OCI-LY1 (cell line): ENCODE measurements at regions not wholly inside any gene's neighbourhood (a gene's known extent, or its start where the extent isn't known, plus 50 kb on each side); places are given as distances from the start of the nearest gene placed in this dataset.

Source experiments
- H2AFZ ChIP-seq: fragments of 200-600 bp; sonication (generic), shearing (Covaris generic); 2 replicates; pipeline ENCODE4 v1.6.0; 2014; ENCODE audit warnings: antibody characterized with exemption, mild to moderate bottlenecking, low read length
- H3F3A ChIP-seq: fragments of 200-600 bp; sonication (generic), shearing (Covaris generic); 2 replicates; pipeline ENCODE4 v1.6.0; 2014; ENCODE audit warnings: mild to moderate bottlenecking, antibody characterized with exemption, low read length, moderate library complexity; ENCODE audit not compliant: insufficient read depth
- H3K27ac ChIP-seq: fragments of 200-600 bp; sonication (generic); 2 replicates; pipeline ENCODE4 v1.5.1; 2014; ENCODE audit warnings: low read length, mixed run types, mild to moderate bottlenecking, low read depth; ENCODE audit not compliant: poor library complexity, severe bottlenecking
- H3K27me3 ChIP-seq: fragments of 200-600 bp; sonication (generic); 2 replicates; pipeline ENCODE4 v1.6.0; 2014; ENCODE audit warnings: antibody characterized with exemption, mild to moderate bottlenecking, low read length, moderate library complexity; ENCODE audit not compliant: insufficient read depth
- H3K36me3 ChIP-seq: fragments of 200-600 bp; sonication (generic); 2 replicates; pipeline ENCODE4 v1.6.1; 2014; ENCODE audit warnings: mild to moderate bottlenecking, antibody characterized with exemption, low read length, moderate library complexity, mixed read lengths; ENCODE audit not compliant: insufficient read depth
- H3K4me1 ChIP-seq: fragments of 200-600 bp; sonication (generic); 2 replicates; pipeline ENCODE4 v1.5.1; 2014; ENCODE audit warnings: mild to moderate bottlenecking, low read length, moderate library complexity; ENCODE audit not compliant: insufficient read depth, severe bottlenecking
- H3K4me2 ChIP-seq: fragments of 200-600 bp; sonication (generic), shearing (Covaris generic); 2 replicates; pipeline ENCODE4 v1.6.1; 2014; ENCODE audit warnings: low read length
- H3K4me3 ChIP-seq: fragments of 200-600 bp; sonication (generic); 2 replicates; pipeline ENCODE4 v1.5.1; 2014; ENCODE audit warnings: low read length, low read depth, mild to moderate bottlenecking, mixed read lengths; ENCODE audit not compliant: poor library complexity, severe bottlenecking
- H3K79me2 ChIP-seq: fragments of 200-600 bp; shearing (Covaris generic); 2 replicates; pipeline ENCODE4 v1.6.1; 2016; ENCODE audit warnings: mixed run types, low read length, mixed read lengths; ENCODE audit not compliant: insufficient read depth
- H3K9ac ChIP-seq: fragments of 200-600 bp; sonication (generic), shearing (Covaris generic); 2 replicates; pipeline ENCODE4 v1.6.1; 2014; ENCODE audit warnings: mild to moderate bottlenecking, low read length, mixed read lengths
- H3K9me2 ChIP-seq: fragments of 200-600 bp; sonication (generic), shearing (Covaris generic); 2 replicates; pipeline ENCODE4 v1.6.1; 2014; ENCODE audit warnings: low read depth, mild to moderate bottlenecking, low read length, mixed read lengths
- H3K9me3 ChIP-seq: fragments of 200-600 bp; shearing (Covaris generic); 2 replicates; pipeline ENCODE4 v1.6.1; 2014; ENCODE audit warnings: low read length, mixed read lengths
- H4K20me1 ChIP-seq: fragments of 200-600 bp; sonication (generic), shearing (Covaris generic); 2 replicates; pipeline ENCODE4 v1.6.0; 2016; ENCODE audit warnings: mild to moderate bottlenecking, low read length; ENCODE audit not compliant: insufficient read depth
- CTCF ChIP-seq: fragments of 200-600 bp; sonication (generic), shearing (Covaris generic); IDR thresholded peaks from 2 replicates; pipeline ENCODE4 v1.5.1; 2017; ENCODE audit warnings: mild to moderate bottlenecking, antibody characterized with exemption, low read length, moderate library complexity, mixed read lengths
- EZH2 ChIP-seq: fragments of 200-600 bp; sonication (generic), shearing (Covaris generic); IDR thresholded peaks from 2 replicates; pipeline ENCODE4 v1.8.0; 2017; ENCODE audit warnings: borderline replicate concordance, mixed run types, mild to moderate bottlenecking, antibody characterized with exemption, low read length, moderate library complexity, mixed read lengths

GRCh38 chr5:159559337-159559736 lies 229.1 kb upstream of the IL12B start:
- Histone ChIP-seq H3K4me3 (no peak overlapping the region), H2AFZ (no peak overlapping the region), H3K36me3 (no peaks in the 10 kb centered on the region), H4K20me1 (no peaks in the 10 kb centered on the region), H3K27ac (no peak overlapping the region), H3K79me2 (no peaks in the 10 kb centered on the region), H3K27me3 (no peaks in the 10 kb centered on the region), H3K9ac (no peak overlapping the region), H3K4me2 (no peak overlapping the region), H3F3A (no peaks in the 10 kb centered on the region), H3K9me2 (no peaks in the 10 kb centered on the region), H3K4me1 (no peaks in the 10 kb centered on the region), H3K9me3 (no peaks in the 10 kb centered on the region)
- TF ChIP-seq EZH2 (no peak), CTCF (no peak)

- Histone ChIP-seq H3K9me3 (no peaks in the 10 kb centered on the region), H3F3A (no peaks in the 10 kb centered on the region), H3K9me2 (no peaks in the 10 kb centered on the region), H3K4me3 (no peak overlapping the region), H3K4me2 (no peak overlapping the region), H3K36me3 (no peaks in the 10 kb centered on the region), H2AFZ (no peak overlapping the region), H4K20me1 (no peaks in the 10 kb centered on the region), H3K4me1 (no peaks in the 10 kb centered on the region), H3K79me2 (no peaks in the 10 kb centered on the region), H3K9ac (no peak overlapping the region), H3K27ac (no peak overlapping the region), H3K27me3 (no peaks in the 10 kb centered on the region)
- no peak for TF ChIP-seq CTCF
- TF ChIP-seq EZH2: no peak
Measured at GRCh38 chr5:159560088-159560487, 229.8 kb upstream of the IL12B start.

GRCh38 chr5:159564031-159564430 lies 233.7 kb upstream of the IL12B start:
- Histone ChIP-seq H4K20me1 (no peaks in the 10 kb centered on the region), H3K9ac (no peak overlapping the region), H3K4me1 (no peaks in the 10 kb centered on the region), H3K27ac (no peak overlapping the region), H3K79me2 (no peaks in the 10 kb centered on the region), H3K9me3 (no peaks in the 10 kb centered on the region), H3F3A (no peaks in the 10 kb centered on the region), H3K4me3 (no peak overlapping the region), H3K27me3 (no peaks in the 10 kb centered on the region), H3K4me2 (no peak overlapping the region), H3K9me2 (no peaks in the 10 kb centered on the region), H3K36me3 (no peaks in the 10 kb centered on the region), H2AFZ (no peak overlapping the region)
- TF ChIP-seq EZH2 (no peak), CTCF (no peak)
